Skeletal muscle satellite cell (primary cell): ENCODE measurements at regions not wholly inside any gene's neighbourhood (a gene's known extent, or its start where the extent isn't known, plus 50 kb on each side); places are given as distances from the start of the nearest gene placed in this dataset.

Experiments
- H3K27me3 ChIP-seq: 2 replicates; pipeline ENCODE4 v1.7.0; 2013; ENCODE audit warnings: low read length; ENCODE audit not compliant: control insufficient read depth, insufficient read depth
- H3K36me3 ChIP-seq: 2 replicates; pipeline ENCODE4 v1.7.0; 2013; ENCODE audit warnings: mild to moderate bottlenecking, control low read depth, low read length; ENCODE audit not compliant: insufficient read depth
- H3K4me1 ChIP-seq: 2 replicates; pipeline ENCODE4 v1.7.0; 2013; ENCODE audit warnings: low read length; ENCODE audit not compliant: control insufficient read depth, insufficient read depth
- H3K4me2 ChIP-seq: 2 replicates; pipeline ENCODE4 v1.7.0; 2013; ENCODE audit warnings: mild to moderate bottlenecking, low read length
- H3K4me3 ChIP-seq: 2 replicates; pipeline ENCODE4 v1.7.0; 2013; ENCODE audit warnings: low read length
- H3K9ac ChIP-seq: 2 replicates; pipeline ENCODE4 v1.7.0; 2013; ENCODE audit warnings: mild to moderate bottlenecking, low read depth, low read length, moderate library complexity
- H3K9me3 ChIP-seq: replicated peaks from 2 replicates; pipeline ENCODE4 v1.7.0; 2013; ENCODE audit warnings: mild to moderate bottlenecking, control low read depth, low read length

DNA sequence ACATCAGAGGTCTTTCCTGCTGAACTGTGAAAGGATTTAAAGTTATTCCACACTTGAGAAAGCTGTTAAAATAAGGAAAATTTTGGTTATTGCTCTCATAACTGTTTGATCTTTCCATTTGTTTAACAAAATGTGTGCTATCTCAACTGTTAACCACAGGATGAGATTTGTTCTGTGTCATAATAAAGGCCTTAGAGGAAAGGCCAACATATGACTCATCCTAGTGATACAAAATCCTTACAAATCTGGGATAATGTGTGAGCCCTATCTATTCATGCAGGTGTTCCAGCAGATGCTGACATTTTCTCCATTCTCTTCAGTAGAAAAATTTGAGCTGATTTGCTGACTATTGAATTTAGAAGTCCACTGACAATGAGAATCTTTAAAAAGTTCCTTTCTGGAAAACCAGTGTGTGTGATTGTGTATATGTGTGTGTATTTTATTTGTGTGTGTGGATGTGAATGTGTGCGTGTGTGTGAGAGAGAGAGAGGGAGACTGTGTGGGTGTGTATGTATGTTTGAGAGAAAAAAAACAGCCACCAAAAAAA, 1111.9 kb upstream of the GYPC start:
- no peaks in the 10 kb centered on the region for H3K36me3 ChIP-seq
- no peaks in the 10 kb centered on the region for H3K4me1 ChIP-seq
- H3K4me2 ChIP-seq: no peak overlapping the region
- H3K27me3 ChIP-seq: no peaks in the 10 kb centered on the region
- H3K4me3 ChIP-seq: no peak overlapping the region
- H3K9me3 ChIP-seq: peaks cover 3% of the 10 kb centered on the region
- H3K9ac ChIP-seq: no peak overlapping the region

DNA sequence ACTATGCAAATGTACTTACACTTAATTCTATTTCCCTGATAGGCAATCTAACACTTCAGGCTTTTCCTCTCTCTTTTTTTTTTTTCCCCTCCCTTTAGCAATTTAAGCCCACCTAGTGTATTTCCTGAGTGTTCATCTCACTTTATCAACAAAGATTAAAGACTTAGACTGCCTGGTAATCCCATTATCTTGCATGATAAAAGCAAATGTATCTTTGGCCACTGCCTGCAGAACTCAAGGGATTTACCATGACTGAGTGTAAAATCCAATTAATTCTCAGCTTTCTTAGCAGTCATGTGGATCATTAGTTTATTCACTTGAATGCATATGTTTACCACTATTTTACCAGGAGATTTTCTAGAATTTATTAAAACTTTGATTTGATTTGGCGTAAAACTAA, 1102.2 kb upstream of the GYPC start:
- Histone ChIP-seq H3K4me3 (no peak overlapping the region), H3K27me3 (no peaks in the 10 kb centered on the region), H3K9me3 (no peaks in the 10 kb centered on the region), H3K4me1 (no peaks in the 10 kb centered on the region), H3K9ac (no peak overlapping the region), H3K4me2 (no peak overlapping the region), H3K36me3 (no peaks in the 10 kb centered on the region)

DNA sequence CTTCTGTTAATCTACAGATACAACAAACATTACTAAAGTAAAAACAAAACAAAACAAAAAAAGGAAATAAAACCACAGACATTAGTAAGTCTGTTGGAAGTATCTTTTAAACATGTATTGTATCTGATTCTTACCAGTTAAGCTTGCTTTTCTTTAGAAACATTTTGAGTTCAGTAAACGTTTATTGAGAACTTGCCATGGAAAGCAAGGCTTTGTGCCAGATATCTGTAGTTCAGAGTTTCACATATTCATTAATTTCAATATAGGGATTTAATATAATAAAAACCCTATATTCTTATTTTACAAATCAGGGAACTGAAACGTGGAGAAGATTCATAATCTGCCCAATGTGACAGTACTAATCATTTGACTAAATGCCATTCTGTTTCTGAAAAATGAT, 1101.0 kb upstream of the GYPC start:
- H3K4me3 ChIP-seq: no peak overlapping the region
- H3K4me1 ChIP-seq: no peaks in the 10 kb centered on the region
- no peaks in the 10 kb centered on the region for H3K27me3 ChIP-seq
- H3K9ac ChIP-seq: no peak overlapping the region
- H3K36me3 ChIP-seq: no peaks in the 10 kb centered on the region
- H3K4me2 ChIP-seq: no peak overlapping the region
- no peaks in the 10 kb centered on the region for H3K9me3 ChIP-seq

DNA sequence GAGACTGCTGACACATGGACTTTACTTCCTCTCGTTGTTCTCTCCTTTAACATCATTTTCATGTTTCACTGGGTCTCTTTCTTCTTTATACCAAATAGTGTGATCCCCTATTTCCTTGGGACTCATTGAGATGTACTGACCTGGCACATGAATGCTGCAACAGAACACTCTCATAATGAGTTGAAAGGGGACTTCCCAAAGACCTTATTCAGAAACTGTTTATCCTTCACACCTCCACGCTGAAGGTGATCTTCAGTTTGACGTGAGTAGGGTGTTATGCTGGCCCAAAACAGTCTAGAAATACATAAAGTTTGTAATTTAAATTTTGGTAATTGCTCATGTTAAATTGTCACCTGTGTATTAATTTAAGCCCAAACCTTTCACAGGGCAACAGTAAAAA, 1096.8 kb upstream of the GYPC start:
- no peaks in the 10 kb centered on the region for H3K36me3 ChIP-seq
- no peak overlapping the region for H3K9ac ChIP-seq
- peaks cover 7% of the 10 kb centered on the region for H3K9me3 ChIP-seq
- H3K4me1 ChIP-seq: no peaks in the 10 kb centered on the region
- no peak overlapping the region for H3K4me2 ChIP-seq
- no peaks in the 10 kb centered on the region for H3K27me3 ChIP-seq
- H3K4me3 ChIP-seq: no peak overlapping the region

DNA sequence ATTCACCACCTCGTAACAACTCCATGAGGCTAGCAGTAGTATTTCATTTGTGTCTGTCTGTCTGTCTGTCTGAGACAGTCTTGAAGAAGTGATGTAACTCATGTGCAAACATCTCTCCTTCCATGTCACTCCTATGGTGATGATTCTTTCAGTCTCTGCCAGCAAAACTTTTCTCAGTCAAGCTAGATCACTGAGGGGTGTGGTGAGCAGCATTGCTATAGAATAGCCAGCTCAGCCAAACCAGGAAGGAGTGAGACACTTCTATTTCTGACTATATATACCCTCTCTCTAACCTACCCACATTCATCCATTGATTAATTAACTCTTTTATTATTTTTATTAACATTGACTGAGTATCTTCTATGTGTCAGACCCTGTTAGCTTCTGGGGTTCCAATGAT, 1095.1 kb upstream of the GYPC start:
- no peaks in the 10 kb centered on the region for H3K4me1 ChIP-seq
- no peak overlapping the region for H3K9ac ChIP-seq
- H3K36me3 ChIP-seq: no peaks in the 10 kb centered on the region
- H3K4me3 ChIP-seq: no peak overlapping the region
- H3K9me3 ChIP-seq: peaks cover 7% of the 10 kb centered on the region
- no peaks in the 10 kb centered on the region for H3K27me3 ChIP-seq
- H3K4me2 ChIP-seq: no peak overlapping the region

DNA sequence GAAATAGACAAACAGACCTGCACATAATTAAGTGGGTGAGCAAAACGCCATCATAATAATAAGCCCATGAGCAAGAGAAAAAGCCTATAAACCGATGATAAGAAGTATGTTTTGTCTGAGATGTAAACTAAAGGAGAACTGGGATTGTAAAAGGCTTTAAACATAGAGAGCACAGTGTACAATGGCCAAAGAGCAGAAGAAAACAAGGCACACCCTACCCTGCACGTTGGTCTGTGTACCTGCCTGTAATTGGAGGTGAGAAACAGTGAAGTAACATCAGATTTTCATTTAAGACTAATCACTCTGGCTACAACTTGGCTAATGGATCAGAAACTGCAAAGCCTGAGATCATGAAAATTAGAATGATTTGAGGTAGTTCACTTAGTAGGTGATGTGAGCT, 1094.7 kb upstream of the GYPC start:
- no peak overlapping the region for H3K9ac ChIP-seq
- H3K4me1 ChIP-seq: no peaks in the 10 kb centered on the region
- H3K27me3 ChIP-seq: no peaks in the 10 kb centered on the region
- peaks cover 7% of the 10 kb centered on the region for H3K9me3 ChIP-seq
- no peak overlapping the region for H3K4me3 ChIP-seq
- no peaks in the 10 kb centered on the region for H3K36me3 ChIP-seq
- H3K4me2 ChIP-seq: no peak overlapping the region

DNA sequence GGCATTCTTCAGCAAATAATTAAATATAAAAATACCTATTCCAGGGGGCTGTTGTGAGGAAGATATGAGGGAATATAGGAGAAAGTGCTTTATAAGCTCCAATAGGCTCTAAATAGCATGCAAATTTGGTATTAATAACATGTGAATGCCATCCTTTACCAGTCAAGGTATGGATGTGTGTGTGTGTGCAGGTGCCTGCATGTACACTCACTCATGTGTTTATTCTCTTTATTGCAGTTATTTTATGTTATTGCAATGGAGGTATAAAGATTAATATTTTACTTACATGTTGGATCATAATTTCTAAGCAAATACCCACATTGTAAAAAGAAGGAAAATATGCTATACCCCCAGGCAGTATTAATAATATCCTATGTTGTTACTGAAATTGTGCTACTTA, 1093.0 kb upstream of the GYPC start:
- H3K36me3 ChIP-seq: no peaks in the 10 kb centered on the region
- no peak overlapping the region for H3K4me2 ChIP-seq
- H3K9me3 ChIP-seq: peaks cover 9% of the 10 kb centered on the region
- H3K4me1 ChIP-seq: no peaks in the 10 kb centered on the region
- no peak overlapping the region for H3K9ac ChIP-seq
- H3K4me3 ChIP-seq: no peak overlapping the region
- H3K27me3 ChIP-seq: no peaks in the 10 kb centered on the region

DNA sequence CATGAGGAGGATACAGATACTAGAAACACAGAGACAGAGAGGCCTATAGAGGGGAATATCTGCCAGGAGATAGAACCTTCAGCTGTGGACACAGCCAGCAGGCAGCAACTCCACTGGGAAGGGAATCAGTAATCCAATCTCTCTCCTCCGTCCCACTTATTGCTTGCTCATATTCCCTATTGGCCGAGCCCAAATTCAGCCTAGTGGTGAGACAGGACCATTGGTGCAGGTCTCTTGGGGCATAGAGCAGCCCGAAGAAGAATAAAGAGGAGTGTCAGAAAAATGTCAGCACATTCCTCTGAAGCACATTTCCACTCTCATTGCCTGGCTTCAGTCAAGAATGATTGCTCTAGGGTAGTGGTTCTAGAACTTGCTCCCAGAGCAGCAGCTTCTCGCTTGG, 1091.5 kb upstream of the GYPC start:
- Histone ChIP-seq H3K4me3 (no peak overlapping the region), H3K27me3 (no peaks in the 10 kb centered on the region), H3K36me3 (no peaks in the 10 kb centered on the region), H3K4me2 (no peak overlapping the region), H3K4me1 (no peaks in the 10 kb centered on the region), H3K9ac (no peak overlapping the region), H3K9me3 (peaks cover 10% of the 10 kb centered on the region)

DNA sequence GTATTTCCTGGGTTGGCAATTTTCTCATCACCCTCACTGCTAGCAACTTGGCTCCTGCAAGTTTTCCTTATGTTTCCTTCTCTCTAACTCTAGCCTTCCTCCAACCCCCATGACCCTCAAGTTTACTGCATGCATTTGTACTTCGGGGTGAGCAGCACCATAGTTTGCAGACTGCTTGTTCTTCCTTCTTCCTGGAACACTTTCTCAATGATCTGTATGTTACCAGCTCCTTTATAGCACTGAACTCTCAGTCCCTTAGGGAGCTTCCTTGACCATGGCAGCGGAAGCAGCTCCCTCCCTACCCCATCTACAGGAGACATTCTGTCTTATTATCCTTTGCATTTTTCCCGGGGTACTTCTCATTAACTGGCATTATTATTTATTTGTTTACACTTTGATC, 1089.5 kb upstream of the GYPC start:
- no peak overlapping the region for H3K4me3 ChIP-seq
- no peaks in the 10 kb centered on the region for H3K4me1 ChIP-seq
- H3K9me3 ChIP-seq: peaks cover 10% of the 10 kb centered on the region
- H3K27me3 ChIP-seq: no peaks in the 10 kb centered on the region
- no peaks in the 10 kb centered on the region for H3K36me3 ChIP-seq
- no peak overlapping the region for H3K4me2 ChIP-seq
- no peak overlapping the region for H3K9ac ChIP-seq

DNA sequence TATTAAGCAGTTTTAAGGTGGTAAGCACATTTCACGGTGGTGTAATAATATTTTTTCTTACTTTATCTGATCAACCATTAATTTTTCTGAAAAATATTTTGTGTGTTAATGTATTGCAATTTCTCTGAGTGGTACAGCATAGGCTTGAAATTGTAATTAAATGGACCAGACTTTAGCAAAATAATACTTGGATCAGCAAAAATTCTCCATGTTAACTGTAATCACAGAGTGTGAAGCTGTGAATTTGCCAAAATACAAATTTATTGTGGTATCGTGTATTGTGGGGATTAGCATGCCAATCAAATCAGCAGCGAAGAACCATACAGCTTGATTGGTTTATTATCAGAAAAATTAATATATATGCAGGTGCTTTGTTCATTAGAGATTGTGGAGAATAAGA, 1088.9 kb upstream of the GYPC start:
- H3K36me3 ChIP-seq: no peaks in the 10 kb centered on the region
- peaks cover 7% of the 10 kb centered on the region for H3K9me3 ChIP-seq
- H3K4me1 ChIP-seq: no peaks in the 10 kb centered on the region
- no peak overlapping the region for H3K4me2 ChIP-seq
- H3K4me3 ChIP-seq: no peak overlapping the region
- no peak overlapping the region for H3K9ac ChIP-seq
- H3K27me3 ChIP-seq: no peaks in the 10 kb centered on the region

DNA sequence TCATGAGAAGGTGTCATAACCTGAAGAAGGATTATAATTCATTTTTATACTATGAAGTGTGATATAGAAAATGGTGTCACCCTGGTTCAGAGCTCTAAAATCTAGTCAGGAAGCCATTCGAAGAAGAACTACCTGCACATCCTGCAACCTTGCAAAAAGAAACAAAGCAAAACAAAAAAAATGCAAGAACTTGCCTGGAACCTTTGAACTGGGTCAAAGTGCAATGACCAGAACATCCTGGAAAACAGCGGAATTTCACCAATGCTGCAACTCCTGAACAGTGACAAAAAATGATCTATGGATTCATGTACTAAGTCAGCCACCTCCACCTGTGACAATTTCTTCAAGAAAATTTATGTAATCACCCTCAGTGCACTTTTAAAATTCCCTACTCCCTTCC, 1083.3 kb upstream of the GYPC start:
- Histone ChIP-seq H3K9ac (no peak overlapping the region), H3K4me1 (no peaks in the 10 kb centered on the region)

DNA sequence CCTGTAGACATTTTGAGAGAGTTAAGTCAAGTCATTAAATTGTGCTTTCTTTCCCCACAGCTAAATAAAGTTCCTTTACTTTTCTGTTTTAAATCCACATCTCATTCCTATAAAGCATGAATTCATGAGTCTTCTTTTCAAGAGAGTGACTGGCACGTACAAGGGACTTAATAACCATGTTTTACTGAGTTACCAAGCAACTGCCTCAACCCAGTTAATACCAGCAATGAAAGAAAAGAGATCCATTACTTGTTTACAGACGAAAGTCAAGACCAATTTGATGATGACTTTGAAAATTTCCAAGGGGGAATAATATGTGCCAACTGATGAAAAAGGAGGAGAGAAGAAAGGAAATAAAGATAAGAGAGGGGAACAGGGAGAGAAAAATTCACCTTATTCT, 1082.5 kb upstream of the GYPC start:
- H3K4me2 ChIP-seq: no peak overlapping the region
- H3K4me1 ChIP-seq: no peaks in the 10 kb centered on the region
- no peaks in the 10 kb centered on the region for H3K36me3 ChIP-seq
- no peaks in the 10 kb centered on the region for H3K27me3 ChIP-seq
- H3K9ac ChIP-seq: no peak overlapping the region
- no peak overlapping the region for H3K4me3 ChIP-seq
- H3K9me3 ChIP-seq: no peaks in the 10 kb centered on the region

More for the DNA sequence above, 1083.3 kb upstream of the GYPC start:
- H3K4me3 ChIP-seq: no peak overlapping the region
- H3K4me2 ChIP-seq: no peak overlapping the region
- H3K27me3 ChIP-seq: no peaks in the 10 kb centered on the region
- peaks cover 4% of the 10 kb centered on the region for H3K9me3 ChIP-seq
- no peaks in the 10 kb centered on the region for H3K36me3 ChIP-seq
